Hepatocyte (in vitro differentiated cells): ENCODE measurements at regions not wholly inside any gene's neighbourhood (a gene's known extent, or its start where the extent isn't known, plus 50 kb on each side); places are given as distances from the start of the nearest gene placed in this dataset.

Source experiments
- DNase-seq: peaks from one replicate; pipeline ENCODE4 v3.0.0-alpha.2; 2016; ENCODE audit warnings: low spot score
- H2AFZ ChIP-seq: fragments of 200-600 bp; sonication (generic); 2 replicates; pipeline ENCODE4 v1.6.0; 2016; ENCODE audit warnings: antibody characterized with exemption, mild to moderate bottlenecking
- H3K27ac ChIP-seq: fragments of 200-600 bp; sonication (generic); 2 replicates; pipeline ENCODE4 v1.5.1; 2016; ENCODE audit warnings: mild to moderate bottlenecking
- H3K27me3 ChIP-seq: fragments of 200-600 bp; sonication (generic); 2 replicates; pipeline ENCODE4 v1.6.1; 2016
- H3K36me3 ChIP-seq: fragments of 200-600 bp; sonication (generic); replicated peaks from 2 replicates; pipeline ENCODE4 v1.5.1; 2016; ENCODE audit warnings: low read depth; ENCODE audit not compliant: insufficient read depth
- H3K4me1 ChIP-seq: fragments of 200-600 bp; sonication (generic); 2 replicates; pipeline ENCODE4 v1.5.1; 2016; ENCODE audit warnings: mild to moderate bottlenecking, moderate library complexity; ENCODE audit not compliant: insufficient read depth
- H3K4me2 ChIP-seq: fragments of 200-600 bp; sonication (generic); 2 replicates; pipeline ENCODE4 v1.6.0; 2016
- H3K4me3 ChIP-seq: fragments of 200-600 bp; sonication (generic); 2 replicates; pipeline ENCODE4 v1.5.1; 2016; ENCODE audit warnings: mild to moderate bottlenecking
- H3K79me2 ChIP-seq: fragments of 200-600 bp; sonication (generic); 2 replicates; pipeline ENCODE4 v1.6.0; 2017; ENCODE audit warnings: mild to moderate bottlenecking
- H3K9me2 ChIP-seq: fragments of 200-600 bp; sonication (generic); replicated peaks from 2 replicates; pipeline ENCODE4 v1.6.0; 2017; ENCODE audit warnings: mild to moderate bottlenecking; ENCODE audit not compliant: insufficient read depth
- H3K9me3 ChIP-seq: fragments of 200-600 bp; sonication (generic); 2 replicates; pipeline ENCODE4 v1.5.1; 2016; ENCODE audit warnings: low read depth, mild to moderate bottlenecking
- H4K20me1 ChIP-seq: fragments of 200-600 bp; sonication (generic); 2 replicates; pipeline ENCODE4 v1.6.0; 2016; ENCODE audit warnings: mild to moderate bottlenecking; ENCODE audit not compliant: insufficient read depth, poor library complexity, severe bottlenecking
- CTCF ChIP-seq: fragments of 200-600 bp; sonication (generic); IDR thresholded peaks from 2 replicates; pipeline ENCODE4 v1.5.1; 2016; ENCODE audit warnings: antibody characterized with exemption, mild to moderate bottlenecking; ENCODE audit not compliant: poor library complexity
- EZH2 ChIP-seq: fragments of 200-600 bp; sonication (generic); IDR thresholded peaks from 2 replicates; pipeline ENCODE4 v1.6.1; 2016; ENCODE audit warnings: antibody characterized with exemption, mild to moderate bottlenecking, borderline replicate concordance
- EZH2phosphoT487 ChIP-seq: fragments of 200-600 bp; sonication (generic); IDR thresholded peaks from one replicate; pipeline ENCODE4 v1.6.1; 2018; ENCODE audit warnings: antibody characterized with exemption, mild to moderate bottlenecking, low read depth, moderate library complexity; ENCODE audit not compliant: unreplicated experiment, severe bottlenecking
- WGBS: methylation state at CpG from one replicate; pipeline ENCODE4 v1.1.6; 2016; ENCODE audit warnings: low lambda C conversion rate; ENCODE audit errors: missing lambda C conversion rate; 5-methylcytosine and 5-hydroxymethylcytosine counted together

- Histone ChIP-seq H3K4me2 (no peak overlapping the region), H3K27me3 (no peaks in the 10 kb centered on the region), H3K4me3 (no peak overlapping the region), H3K36me3 (no peaks in the 10 kb centered on the region), H3K4me1 (no peaks in the 10 kb centered on the region), H3K9me2 (no peaks in the 10 kb centered on the region), H4K20me1 (no peaks in the 10 kb centered on the region), H3K9me3 (no peaks in the 10 kb centered on the region), H2AFZ (no peak overlapping the region), H3K79me2 (no peaks in the 10 kb centered on the region), H3K27ac (no peak overlapping the region)
- no peak for TF ChIP-seq EZH2
- no peak for DNase-seq
- WGBS = 82% methylated on average over 7 of the region's 7 CpGs
These were observed 173.0 kb downstream of the SP3 start for GRCh38 chr2:173792166-173792565.

DNA sequence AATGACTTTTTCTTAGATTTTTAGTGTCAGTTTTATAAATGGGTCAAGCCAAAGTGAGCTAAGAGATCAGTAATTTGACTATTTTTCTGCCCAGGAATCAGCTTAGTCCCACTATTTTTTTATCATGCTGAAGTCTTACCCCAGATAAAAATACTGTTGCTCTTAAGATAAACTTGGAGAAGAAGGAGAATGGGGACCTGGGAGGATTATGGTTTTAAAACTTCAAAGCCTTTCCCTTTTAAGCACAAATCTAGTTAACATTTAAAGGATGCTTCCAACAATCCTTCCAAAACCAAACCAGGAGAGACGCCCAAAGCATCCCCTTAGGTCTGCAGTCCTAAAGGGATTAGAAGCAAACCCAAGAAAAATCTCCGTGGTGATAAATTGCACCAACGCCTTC lies 172.4 kb downstream of the SP3 start:
- Histone ChIP-seq H3K4me2 (no peak overlapping the region), H3K27ac (no peak overlapping the region), H3K9me3 (no peaks in the 10 kb centered on the region), H4K20me1 (no peaks in the 10 kb centered on the region), H3K36me3 (no peaks in the 10 kb centered on the region), H3K4me1 (no peaks in the 10 kb centered on the region), H3K27me3 (no peaks in the 10 kb centered on the region), H2AFZ (no peak overlapping the region), H3K4me3 (no peak overlapping the region), H3K79me2 (no peaks in the 10 kb centered on the region), H3K9me2 (no peaks in the 10 kb centered on the region)
- DNase-seq = no peak
- TF ChIP-seq EZH2 = no peak
- TF ChIP-seq EZH2phosphoT487 = no peak
- TF ChIP-seq CTCF = no peak
- WGBS = 31% methylated on average over 3 of the region's 3 CpGs

- Histone ChIP-seq H3K4me3 (no peak overlapping the region), H3K27ac (no peak overlapping the region), H2AFZ (peak overlapping the region; percentile 20), H3K4me2 (peak overlapping the region; percentile 56), H3K9me3 (no peaks in the 10 kb centered on the region), H4K20me1 (no peaks in the 10 kb centered on the region), H3K79me2 (no peaks in the 10 kb centered on the region), H3K27me3 (no peaks in the 10 kb centered on the region), H3K9me2 (no peaks in the 10 kb centered on the region), H3K4me1 (no peaks in the 10 kb centered on the region), H3K36me3 (no peaks in the 10 kb centered on the region)
- peak; percentile 60 for DNase-seq
- no peak for TF ChIP-seq CTCF
- TF ChIP-seq EZH2phosphoT487 = no peak
- no peak for TF ChIP-seq EZH2
- WGBS = 55% methylated on average over 12 of the region's 12 CpGs
These were observed 171.2 kb downstream of the SP3 start for GRCh38 chr2:173793709-173794565.

DNA sequence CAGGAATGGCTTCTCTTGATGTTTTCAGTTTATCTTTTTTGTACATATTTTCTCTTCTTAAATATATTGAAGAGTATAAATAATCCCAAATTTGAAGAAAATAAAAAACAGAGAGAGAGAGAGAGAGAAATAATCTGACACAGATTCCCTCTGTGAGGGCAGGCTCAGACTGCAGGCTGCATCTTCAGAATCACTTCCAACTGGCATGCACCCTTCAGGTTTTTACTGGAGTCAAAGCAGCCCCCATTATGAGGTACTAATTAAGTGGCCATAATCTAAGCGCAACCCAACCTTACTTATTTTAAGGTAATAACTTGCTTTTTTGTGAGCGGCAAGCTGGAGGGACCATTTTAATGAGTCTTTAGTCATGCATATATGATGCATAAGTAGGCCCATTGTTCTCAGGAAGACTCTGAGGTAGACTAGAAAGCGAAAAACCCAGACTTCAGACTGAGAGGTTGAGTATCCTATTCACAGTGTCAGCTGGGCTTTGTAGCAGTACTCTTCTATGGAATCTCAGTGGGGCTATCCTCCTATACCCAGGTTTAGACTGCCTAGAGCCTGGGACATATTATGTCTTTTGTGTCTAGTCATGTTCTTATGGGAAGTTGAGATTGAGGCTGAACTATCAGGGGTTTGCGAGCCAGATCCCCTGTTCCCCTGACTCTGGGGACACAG lies 167.4 kb downstream of the SP3 start:
- no peak overlapping the region for H2AFZ ChIP-seq
- H3K79me2 ChIP-seq = no peaks in the 10 kb centered on the region
- no peaks in the 10 kb centered on the region for H3K27me3 ChIP-seq
- H3K9me2 ChIP-seq = no peaks in the 10 kb centered on the region
- no peaks in the 10 kb centered on the region for H4K20me1 ChIP-seq
- no peak for TF ChIP-seq EZH2
- TF ChIP-seq CTCF = no peak
- TF ChIP-seq EZH2phosphoT487 = no peak
- no peak overlapping the region for H3K4me2 ChIP-seq
- no peak overlapping the region for H3K4me3 ChIP-seq
- H3K36me3 ChIP-seq = no peaks in the 10 kb centered on the region
- H3K4me1 ChIP-seq = no peaks in the 10 kb centered on the region
- no peaks in the 10 kb centered on the region for H3K9me3 ChIP-seq
- WGBS = 92% methylated on average over 4 of the region's 4 CpGs
- DNase-seq = no peak
- H3K27ac ChIP-seq = no peak overlapping the region
